ENCODE measurements at regions not wholly inside any gene's neighbourhood (a gene's known extent, or its start where the extent isn't known, plus 50 kb on each side); places are given as distances from the start of the nearest gene placed in this dataset.

- no peak overlapping the region for H3K4me3 ChIP-seq
- TF ChIP-seq POLR2A (IDR thresholded peaks at IDR 0.05; ENCODE audit: low read depth) (no peak), POLR2AphosphoS5 (IDR thresholded peaks at IDR 0.05) (no peak), EP300 (IDR thresholded peaks at IDR 0.05) (no peak), CTCF (IDR thresholded peaks at IDR 0.05) (no peak)
- H3K27me3 ChIP-seq: no peaks in the 10 kb centered on the region
- H3K27ac ChIP-seq (replicated peaks in 1 of 4): no peak overlapping the region
- no peak for DNase-seq (ENCODE audit: extremely low spot score)
- H3K9me3 ChIP-seq: no peaks in the 10 kb centered on the region
- H3K36me3 ChIP-seq: no peaks in the 10 kb centered on the region
- H3K4me1 ChIP-seq: no peaks in the 10 kb centered on the region
- intact Hi-C loops (cut with DNase I): no loop called here
- WGBS: 66% methylated on average over 2 of the region's 2 CpGs
Measured at GRCh38 chr4:23213198-23213597, 520.5 kb downstream of the GBA3 start.

- no peaks in the 10 kb centered on the region for H3K4me1 ChIP-seq
- no peaks in the 10 kb centered on the region for H3K27me3 ChIP-seq
- 72% methylated on average over 4 of the region's 4 CpGs for WGBS
- intact Hi-C loops (cut with DNase I): no loop called here
- H3K9me3 ChIP-seq: peaks cover 0 to 2% (median 0%) of the 10 kb centered on the region in 4 donors
- H3K27ac ChIP-seq (replicated peaks in 1 of 4): no peak overlapping the region
- H3K36me3 ChIP-seq: no peaks in the 10 kb centered on the region
- TF ChIP-seq CTCF (IDR thresholded peaks at IDR 0.05) (no peak), EP300 (IDR thresholded peaks at IDR 0.05) (no peak), POLR2A (IDR thresholded peaks at IDR 0.05; ENCODE audit: low read depth) (no peak)
- H3K4me3 ChIP-seq: no peak overlapping the region
- no peak for DNase-seq (ENCODE audit: extremely low spot score)
Measured at GRCh38 chr4:23212558-23212957, 519.8 kb downstream of the GBA3 start.

GRCh38 chr4:23207059-23207458 is 514.3 kb downstream of the GBA3 start:
- Histone ChIP-seq H3K4me1 (no peaks in the 10 kb centered on the region), H3K27me3 (no peaks in the 10 kb centered on the region), H3K27ac (replicated peaks in 1 of 4) (no peak overlapping the region), H3K36me3 (no peaks in the 10 kb centered on the region), H3K4me3 (no peak overlapping the region), H3K9me3 (peaks cover 0 to 26% (median 5%) of the 10 kb centered on the region in 4 donors)
- DNase-seq (ENCODE audit: extremely low spot score): no peak
- intact Hi-C loops (cut with DNase I): no loop called here
- WGBS: 94% methylated on average over 1 of the region's 1 CpG
- TF ChIP-seq POLR2AphosphoS5 (IDR thresholded peaks at IDR 0.05) (no peak), EP300 (IDR thresholded peaks at IDR 0.05) (no peak), POLR2A (IDR thresholded peaks at IDR 0.05; ENCODE audit: low read depth) (no peak), CTCF (IDR thresholded peaks at IDR 0.05) (no peak)

- no peaks in the 10 kb centered on the region for H3K36me3 ChIP-seq
- DNase-seq (ENCODE audit: extremely low spot score): no peak
- WGBS: 90% methylated on average over 8 of the region's 8 CpGs
- H3K4me3 ChIP-seq: no peak overlapping the region
- no peaks in the 10 kb centered on the region for H3K4me1 ChIP-seq
- no peak for TF ChIP-seq POLR2AphosphoS5 (IDR thresholded peaks at IDR 0.05)
- TF ChIP-seq EP300 (IDR thresholded peaks at IDR 0.05): no peak
- TF ChIP-seq POLR2A (IDR thresholded peaks at IDR 0.05; ENCODE audit: low read depth): no peak
- no peak for TF ChIP-seq CTCF (IDR thresholded peaks at IDR 0.05)
- no peak overlapping the region for H3K27ac ChIP-seq (replicated peaks in 1 of 4)
- intact Hi-C loops (cut with DNase I): no loop called here
- no peaks in the 10 kb centered on the region for H3K27me3 ChIP-seq
- H3K9me3 ChIP-seq: peaks cover 0 to 26% (median 5%) of the 10 kb centered on the region in 4 donors
Measured at GRCh38 chr4:23202712-23203247, 510.0 kb downstream of the GBA3 start.

GRCh38 chr4:23194751-23195150 is 502.0 kb downstream of the GBA3 start:
- TF ChIP-seq POLR2A (IDR thresholded peaks at IDR 0.05; ENCODE audit: low read depth) (no peak), EP300 (IDR thresholded peaks at IDR 0.05) (no peak), POLR2AphosphoS5 (IDR thresholded peaks at IDR 0.05) (no peak), CTCF (IDR thresholded peaks at IDR 0.05) (no peak)
- Histone ChIP-seq H3K27me3 (no peaks in the 10 kb centered on the region), H3K9me3 (no peaks in the 10 kb centered on the region), H3K36me3 (no peaks in the 10 kb centered on the region), H3K4me3 (no peak overlapping the region), H3K27ac (replicated peaks in 1 of 4) (no peak overlapping the region), H3K4me1 (no peaks in the 10 kb centered on the region)
- DNase-seq (ENCODE audit: extremely low spot score): no peak
- intact Hi-C loops (cut with DNase I): no loop called here

Data from esophagus muscularis mucosa (tissue), 4 donors.